SK-N-SH (cell line): ENCODE measurements at regions not wholly inside any gene's neighbourhood (a gene's known extent, or its start where the extent isn't known, plus 50 kb on each side); places are given as distances from the start of the nearest gene placed in this dataset.

Source experiments
- EP300 ChIP-seq, 2 experiments: IDR thresholded peaks; 2 replicates each; pipeline versions ENCODE4 v1.4.0 to v1.6.1; 2012; ENCODE audit warnings: borderline replicate concordance in 1 of 2, low read depth in 1 of 2, low read length in 1 of 2
- RFX5 ChIP-seq: IDR thresholded peaks from 2 replicates; pipeline ENCODE4 v1.6.1; 2012; ENCODE audit warnings: mild to moderate bottlenecking, improper control_type of control experiment, low read length
- TF ChIP-seq, protein P1 (sequence below): IDR thresholded peaks from 2 replicates; pipeline ENCODE4 v1.4.0; 2012; ENCODE audit warnings: low read depth, borderline replicate concordance
- TF ChIP-seq, protein P2 (sequence below): fragments of 200-600 bp; sonication (generic); IDR thresholded peaks from 2 replicates; pipeline ENCODE4 v1.6.1; 2017; ENCODE audit warnings: antibody characterized with exemption, mild to moderate bottlenecking, moderate library complexity

DNA sequence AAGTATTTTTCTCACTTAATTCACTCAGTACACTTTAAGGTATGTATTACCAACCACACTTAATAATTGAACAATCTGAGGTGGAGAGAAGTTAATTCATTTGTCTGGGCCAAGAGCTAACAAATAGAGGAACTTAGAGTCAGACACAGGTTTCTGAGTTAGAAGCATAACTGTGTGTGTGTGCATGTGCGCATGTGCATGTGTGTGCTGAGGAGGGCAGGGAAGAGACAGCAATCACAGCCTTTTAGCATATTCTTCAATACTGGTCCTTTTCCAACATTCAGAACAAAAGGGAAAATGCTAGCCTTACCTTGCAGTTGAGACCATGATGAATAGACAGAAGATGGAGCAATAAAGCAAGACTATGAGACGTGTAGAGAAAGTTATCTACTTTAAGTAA is 136.2 kb upstream of the ATP5MC3 start:
- TF ChIP-seq, protein P1, sequence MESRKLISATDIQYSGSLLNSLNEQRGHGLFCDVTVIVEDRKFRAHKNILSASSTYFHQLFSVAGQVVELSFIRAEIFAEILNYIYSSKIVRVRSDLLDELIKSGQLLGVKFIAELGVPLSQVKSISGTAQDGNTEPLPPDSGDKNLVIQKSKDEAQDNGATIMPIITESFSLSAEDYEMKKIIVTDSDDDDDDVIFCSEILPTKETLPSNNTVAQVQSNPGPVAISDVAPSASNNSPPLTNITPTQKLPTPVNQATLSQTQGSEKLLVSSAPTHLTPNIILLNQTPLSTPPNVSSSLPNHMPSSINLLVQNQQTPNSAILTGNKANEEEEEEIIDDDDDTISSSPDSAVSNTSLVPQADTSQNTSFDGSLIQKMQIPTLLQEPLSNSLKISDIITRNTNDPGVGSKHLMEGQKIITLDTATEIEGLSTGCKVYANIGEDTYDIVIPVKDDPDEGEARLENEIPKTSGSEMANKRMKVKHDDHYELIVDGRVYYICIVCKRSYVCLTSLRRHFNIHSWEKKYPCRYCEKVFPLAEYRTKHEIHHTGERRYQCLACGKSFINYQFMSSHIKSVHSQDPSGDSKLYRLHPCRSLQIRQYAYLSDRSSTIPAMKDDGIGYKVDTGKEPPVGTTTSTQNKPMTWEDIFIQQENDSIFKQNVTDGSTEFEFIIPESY = no peak
- TF ChIP-seq EP300 (IDR thresholded peaks at IDR 0.05; ENCODE audit: borderline replicate concordance in 1 of 2, low read depth in 1 of 2, low read length in 1 of 2) = no peak
- TF ChIP-seq, protein P2, sequence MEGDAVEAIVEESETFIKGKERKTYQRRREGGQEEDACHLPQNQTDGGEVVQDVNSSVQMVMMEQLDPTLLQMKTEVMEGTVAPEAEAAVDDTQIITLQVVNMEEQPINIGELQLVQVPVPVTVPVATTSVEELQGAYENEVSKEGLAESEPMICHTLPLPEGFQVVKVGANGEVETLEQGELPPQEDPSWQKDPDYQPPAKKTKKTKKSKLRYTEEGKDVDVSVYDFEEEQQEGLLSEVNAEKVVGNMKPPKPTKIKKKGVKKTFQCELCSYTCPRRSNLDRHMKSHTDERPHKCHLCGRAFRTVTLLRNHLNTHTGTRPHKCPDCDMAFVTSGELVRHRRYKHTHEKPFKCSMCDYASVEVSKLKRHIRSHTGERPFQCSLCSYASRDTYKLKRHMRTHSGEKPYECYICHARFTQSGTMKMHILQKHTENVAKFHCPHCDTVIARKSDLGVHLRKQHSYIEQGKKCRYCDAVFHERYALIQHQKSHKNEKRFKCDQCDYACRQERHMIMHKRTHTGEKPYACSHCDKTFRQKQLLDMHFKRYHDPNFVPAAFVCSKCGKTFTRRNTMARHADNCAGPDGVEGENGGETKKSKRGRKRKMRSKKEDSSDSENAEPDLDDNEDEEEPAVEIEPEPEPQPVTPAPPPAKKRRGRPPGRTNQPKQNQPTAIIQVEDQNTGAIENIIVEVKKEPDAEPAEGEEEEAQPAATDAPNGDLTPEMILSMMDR = no peak
- no peak for TF ChIP-seq RFX5
